GM23338 (cell line): ENCODE measurements at regions not wholly inside any gene's neighbourhood (a gene's known extent, or its start where the extent isn't known, plus 50 kb on each side); places are given as distances from the start of the nearest gene placed in this dataset.

ENCODE experiments used
- ATAC-seq: fragments of 200-7000 bp; cut with Tn5 transposase; 3 replicates; pipeline ENCODE4 v1.9.1; 2020
- DNase-seq: peaks from one replicate; pipeline ENCODE4 v3.0.0-alpha.2; 2015; ENCODE audit warnings: low spot score
- H2AFZ ChIP-seq: fragments of 200-600 bp; sonication (generic); 2 replicates; pipeline ENCODE4 v1.8.0; 2016; ENCODE audit warnings: antibody characterized with exemption, mild to moderate bottlenecking, moderate library complexity
- H3F3A ChIP-seq: fragments of 200-600 bp; sonication (generic); replicated peaks from 2 replicates; pipeline ENCODE4 v1.8.0; 2017; ENCODE audit warnings: antibody characterized with exemption, mixed run types, low read depth
- H3K27ac ChIP-seq: fragments of 200-600 bp; sonication (generic); 2 replicates; pipeline ENCODE4 v1.6.1; 2016; ENCODE audit warnings: low read depth
- H3K27me3 ChIP-seq: fragments of 200-600 bp; sonication (generic); 2 replicates; pipeline ENCODE4 v1.8.0; 2016; ENCODE audit warnings: mild to moderate bottlenecking, mixed run types, moderate library complexity; ENCODE audit not compliant: insufficient read depth
- H3K36me3 ChIP-seq: fragments of 200-600 bp; sonication (generic); 2 replicates; pipeline ENCODE4 v1.8.0; 2016; ENCODE audit warnings: mild to moderate bottlenecking; ENCODE audit not compliant: insufficient read depth
- H3K4me1 ChIP-seq: fragments of 200-600 bp; sonication (generic); 2 replicates; pipeline ENCODE4 v1.8.0; 2016; ENCODE audit warnings: mild to moderate bottlenecking, moderate library complexity; ENCODE audit not compliant: insufficient read depth
- H3K4me2 ChIP-seq: fragments of 200-600 bp; sonication (generic); 2 replicates; pipeline ENCODE4 v1.7.1; 2017; ENCODE audit warnings: mixed run types
- H3K4me3 ChIP-seq: fragments of 200-600 bp; sonication (generic); 2 replicates; pipeline ENCODE4 v1.6.1; 2016; ENCODE audit warnings: mixed run types
- H3K79me2 ChIP-seq: fragments of 200-600 bp; sonication (generic); replicated peaks from 2 replicates; pipeline ENCODE4 v1.8.0; 2017; ENCODE audit warnings: mild to moderate bottlenecking; ENCODE audit not compliant: insufficient read depth
- H3K9me2 ChIP-seq: fragments of 200-600 bp; sonication (generic); 2 replicates; pipeline ENCODE4 v1.8.0; 2017; ENCODE audit not compliant: insufficient read depth
- H4K20me1 ChIP-seq: fragments of 200-600 bp; sonication (generic); replicated peaks from 2 replicates; pipeline ENCODE4 v1.8.0; 2017; ENCODE audit warnings: mild to moderate bottlenecking; ENCODE audit not compliant: insufficient read depth
- H3K27ac Mint-ChIP-seq: 2 replicates; pipeline ENCODE4 v1.8.0; 2020; ENCODE audit warnings: inconsistent platforms, mild to moderate bottlenecking, moderate library complexity, mixed read lengths
- H3K27me3 Mint-ChIP-seq: 3 replicates; pipeline ENCODE4 v1.8.0; 2022; ENCODE audit warnings: low read depth, mild to moderate bottlenecking, moderate library complexity, mixed read lengths, inconsistent platforms; ENCODE audit not compliant: insufficient read depth, poor library complexity
- H3K36me3 Mint-ChIP-seq: 3 replicates; pipeline ENCODE4 v1.8.0; 2021; ENCODE audit warnings: low read depth, mild to moderate bottlenecking, inconsistent platforms, moderate library complexity, mixed read lengths
- H3K4me1 Mint-ChIP-seq: 3 replicates; pipeline ENCODE4 v1.8.0; 2020; ENCODE audit warnings: mild to moderate bottlenecking, inconsistent platforms, mixed read lengths
- H3K4me3 Mint-ChIP-seq: 3 replicates; pipeline ENCODE4 v1.8.0; 2021; ENCODE audit warnings: moderate library complexity, mild to moderate bottlenecking, inconsistent platforms, mixed read lengths
- H3K9me3 Mint-ChIP-seq: 3 replicates; pipeline ENCODE4 v1.8.0; 2020; ENCODE audit warnings: moderate library complexity, mild to moderate bottlenecking, inconsistent platforms, mixed read lengths
- CREB1 ChIP-seq: fragments of 250-450 bp; sonication (Bioruptor Pico); IDR thresholded peaks from 2 replicates; pipeline ENCODE4 v1.5.0; 2020; ENCODE audit warnings: low read depth, mild to moderate bottlenecking, moderate library complexity
- EZH2 ChIP-seq: fragments of 200-600 bp; sonication (generic); IDR thresholded peaks from one replicate; pipeline ENCODE4 v1.8.0; 2017; ENCODE audit warnings: antibody characterized with exemption, mild to moderate bottlenecking, low read depth; ENCODE audit not compliant: unreplicated experiment
- JUNB ChIP-seq: IDR thresholded peaks from one replicate; pipeline ENCODE4 v1.6.1; 2016; ENCODE audit warnings: antibody characterized with exemption; ENCODE audit not compliant: unreplicated experiment
- NANOG ChIP-seq: IDR thresholded peaks from 2 replicates; pipeline ENCODE4 v1.6.1; 2016; ENCODE audit warnings: antibody characterized with exemption, borderline replicate concordance
- POLR2AphosphoS5 ChIP-seq: IDR thresholded peaks from 2 replicates; pipeline ENCODE4 v1.6.1; 2016; ENCODE audit warnings: antibody characterized with exemption, low read depth
- ZNF114 ChIP-seq: fragments of 250-450 bp; sonication (Bioruptor Pico); IDR thresholded peaks from 2 replicates; pipeline ENCODE4 v1.5.0; 2020; ENCODE audit warnings: mild to moderate bottlenecking, moderate library complexity
- ZNF331 ChIP-seq: fragments of 250-450 bp; sonication (Bioruptor Pico); IDR thresholded peaks from 2 replicates; pipeline ENCODE4 v1.5.0; 2020; ENCODE audit warnings: low read depth, mild to moderate bottlenecking, moderate library complexity
- ZNF462 ChIP-seq: fragments of 250-450 bp; sonication (Bioruptor Pico); IDR thresholded peaks from 2 replicates; pipeline ENCODE4 v1.5.0; 2020; ENCODE audit warnings: mild to moderate bottlenecking, moderate library complexity
- TF ChIP-seq, protein P1 (sequence below): IDR thresholded peaks from 2 replicates; pipeline ENCODE4 v1.6.1; 2016; ENCODE audit warnings: antibody characterized with exemption
- TF ChIP-seq, protein P2 (sequence below): IDR thresholded peaks from one replicate; pipeline ENCODE4 v1.6.1; 2018; ENCODE audit warnings: antibody characterized with exemption; ENCODE audit not compliant: unreplicated experiment

GRCh38 chr3:179504371-179504770 lies 53.1 kb upstream of the GNB4 start:
- Mint-ChIP-seq H3K9me3 (peaks cover 10% of the 10 kb centered on the region; the same call in 1 of the 3 replicates), H3K4me1 (no peaks in the 10 kb centered on the region), H3K27ac (no peak overlapping the region), H3K36me3 (no peaks in the 10 kb centered on the region), H3K4me3 (no peak overlapping the region), H3K27me3 (no peaks in the 10 kb centered on the region)
- Histone ChIP-seq H3K4me2 (no peak overlapping the region), H3K79me2 (no peaks in the 10 kb centered on the region), H3K27ac (no peak overlapping the region), H3K27me3 (no peaks in the 10 kb centered on the region), H3K36me3 (no peaks in the 10 kb centered on the region), H4K20me1 (no peaks in the 10 kb centered on the region), H2AFZ (0 out of 2 replicates have a peak overlapping the region, but pooled peaks have one; percentile 61), H3K4me3 (no peak overlapping the region), H3F3A (no peaks in the 10 kb centered on the region), H3K4me1 (no peaks in the 10 kb centered on the region), H3K9me2 (no peaks in the 10 kb centered on the region)
- ATAC-seq (no peak), DNase-seq (no peak)
- TF ChIP-seq CREB1 (CRISPR knock-in tag): no peak
- no peak for TF ChIP-seq ZNF462 (CRISPR knock-in tag)
- no peak for TF ChIP-seq ZNF114 (CRISPR knock-in tag)

DNA sequence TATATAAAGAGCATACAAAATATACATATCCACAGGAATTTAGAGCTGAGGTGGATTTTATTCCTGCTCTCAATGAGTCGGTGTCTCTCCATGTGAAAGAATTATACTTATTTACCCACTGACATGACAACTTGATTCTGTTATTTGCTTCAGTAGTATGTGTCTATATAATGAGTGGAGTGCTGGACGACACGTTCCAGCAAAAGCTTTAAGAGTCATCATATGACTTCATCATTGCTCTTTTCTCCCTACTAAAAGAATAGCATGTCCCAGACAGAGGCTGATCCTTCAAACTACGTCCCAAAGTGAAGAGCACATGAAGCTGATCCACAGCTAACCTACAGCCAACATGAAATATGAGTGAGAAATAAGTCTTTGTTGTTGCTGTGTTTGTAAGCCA lies 54.3 kb upstream of the GNB4 start:
- Histone ChIP-seq H4K20me1 (no peaks in the 10 kb centered on the region), H3K4me1 (no peaks in the 10 kb centered on the region), H3K79me2 (no peaks in the 10 kb centered on the region), H3K4me3 (no peak overlapping the region), H2AFZ (no peak overlapping the region), H3K36me3 (no peaks in the 10 kb centered on the region), H3K9me2 (no peaks in the 10 kb centered on the region), H3K4me2 (no peak overlapping the region), H3F3A (no peaks in the 10 kb centered on the region), H3K27ac (no peak overlapping the region), H3K27me3 (no peaks in the 10 kb centered on the region)
- Mint-ChIP-seq H3K4me3 (no peak overlapping the region), H3K4me1 (no peaks in the 10 kb centered on the region), H3K27ac (no peak overlapping the region), H3K9me3 (peaks cover 2% of the 10 kb centered on the region; the same call in 1 of the 3 replicates), H3K36me3 (no peaks in the 10 kb centered on the region), H3K27me3 (peaks cover 1% of the 10 kb centered on the region)
- DNase-seq: no peak
- ATAC-seq: no peak
- TF ChIP-seq ZNF331 (CRISPR knock-in tag): no peak
- TF ChIP-seq, protein P1, sequence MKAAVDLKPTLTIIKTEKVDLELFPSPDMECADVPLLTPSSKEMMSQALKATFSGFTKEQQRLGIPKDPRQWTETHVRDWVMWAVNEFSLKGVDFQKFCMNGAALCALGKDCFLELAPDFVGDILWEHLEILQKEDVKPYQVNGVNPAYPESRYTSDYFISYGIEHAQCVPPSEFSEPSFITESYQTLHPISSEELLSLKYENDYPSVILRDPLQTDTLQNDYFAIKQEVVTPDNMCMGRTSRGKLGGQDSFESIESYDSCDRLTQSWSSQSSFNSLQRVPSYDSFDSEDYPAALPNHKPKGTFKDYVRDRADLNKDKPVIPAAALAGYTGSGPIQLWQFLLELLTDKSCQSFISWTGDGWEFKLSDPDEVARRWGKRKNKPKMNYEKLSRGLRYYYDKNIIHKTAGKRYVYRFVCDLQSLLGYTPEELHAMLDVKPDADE: no peak
- TF ChIP-seq, protein P2, sequence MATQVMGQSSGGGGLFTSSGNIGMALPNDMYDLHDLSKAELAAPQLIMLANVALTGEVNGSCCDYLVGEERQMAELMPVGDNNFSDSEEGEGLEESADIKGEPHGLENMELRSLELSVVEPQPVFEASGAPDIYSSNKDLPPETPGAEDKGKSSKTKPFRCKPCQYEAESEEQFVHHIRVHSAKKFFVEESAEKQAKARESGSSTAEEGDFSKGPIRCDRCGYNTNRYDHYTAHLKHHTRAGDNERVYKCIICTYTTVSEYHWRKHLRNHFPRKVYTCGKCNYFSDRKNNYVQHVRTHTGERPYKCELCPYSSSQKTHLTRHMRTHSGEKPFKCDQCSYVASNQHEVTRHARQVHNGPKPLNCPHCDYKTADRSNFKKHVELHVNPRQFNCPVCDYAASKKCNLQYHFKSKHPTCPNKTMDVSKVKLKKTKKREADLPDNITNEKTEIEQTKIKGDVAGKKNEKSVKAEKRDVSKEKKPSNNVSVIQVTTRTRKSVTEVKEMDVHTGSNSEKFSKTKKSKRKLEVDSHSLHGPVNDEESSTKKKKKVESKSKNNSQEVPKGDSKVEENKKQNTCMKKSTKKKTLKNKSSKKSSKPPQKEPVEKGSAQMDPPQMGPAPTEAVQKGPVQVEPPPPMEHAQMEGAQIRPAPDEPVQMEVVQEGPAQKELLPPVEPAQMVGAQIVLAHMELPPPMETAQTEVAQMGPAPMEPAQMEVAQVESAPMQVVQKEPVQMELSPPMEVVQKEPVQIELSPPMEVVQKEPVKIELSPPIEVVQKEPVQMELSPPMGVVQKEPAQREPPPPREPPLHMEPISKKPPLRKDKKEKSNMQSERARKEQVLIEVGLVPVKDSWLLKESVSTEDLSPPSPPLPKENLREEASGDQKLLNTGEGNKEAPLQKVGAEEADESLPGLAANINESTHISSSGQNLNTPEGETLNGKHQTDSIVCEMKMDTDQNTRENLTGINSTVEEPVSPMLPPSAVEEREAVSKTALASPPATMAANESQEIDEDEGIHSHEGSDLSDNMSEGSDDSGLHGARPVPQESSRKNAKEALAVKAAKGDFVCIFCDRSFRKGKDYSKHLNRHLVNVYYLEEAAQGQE: no peak
- no peak for TF ChIP-seq EZH2
- no peak for TF ChIP-seq JUNB
- TF ChIP-seq CREB1 (CRISPR knock-in tag): no peak
- no peak for TF ChIP-seq POLR2AphosphoS5
- no peak for TF ChIP-seq NANOG
